Muscle of leg (tissue), 3 donors: ENCODE measurements at regions not wholly inside any gene's neighbourhood (a gene's known extent, or its start where the extent isn't known, plus 50 kb on each side); places are given as distances from the start of the nearest gene placed in this dataset.
"Not testable (repeated sequence)": the region's sequence is repeated elsewhere in the genome, so short reads cannot be mapped to it uniquely, and the experiment has no call there.

ENCODE experiments used
- DNase-seq: peaks from one replicate; pipeline ENCODE4 v3.0.0; 2013
- H3K27ac ChIP-seq: one replicate; pipeline ENCODE4 v1.5.1; 2013; ENCODE audit warnings: mild to moderate bottlenecking, low read length, control low read depth
- H3K27me3 ChIP-seq: one replicate; pipeline ENCODE4 v1.6.1; 2013; ENCODE audit warnings: low read length; ENCODE audit not compliant: control insufficient read depth, insufficient read depth
- H3K36me3 ChIP-seq: one replicate; pipeline ENCODE4 v1.6.1; 2013; ENCODE audit warnings: low read length; ENCODE audit not compliant: control insufficient read depth, insufficient read depth
- H3K4me1 ChIP-seq: one replicate; pipeline ENCODE4 v1.6.1; 2013; ENCODE audit warnings: low read length; ENCODE audit not compliant: control insufficient read depth, insufficient read depth
- H3K4me3 ChIP-seq: one replicate; pipeline ENCODE4 v1.5.1; 2013; ENCODE audit warnings: low read length, control low read depth
- H3K9me3 ChIP-seq: replicated peaks from 2 replicates; pipeline ENCODE4 v1.6.1; 2013; ENCODE audit warnings: low read depth, low read length; ENCODE audit not compliant: control insufficient read depth
- WGBS: methylation state at CpG from one replicate; pipeline ENCODE4 v1.1.5; 2013; ENCODE audit warnings: missing lambda C conversion rate; ENCODE audit not compliant: insufficient coverage; 5-methylcytosine and 5-hydroxymethylcytosine counted together

- no peaks in the 10 kb centered on the region for H3K27me3 ChIP-seq
Measured at GRCh38 chr11:96785073-96785472, 395.3 kb downstream of the JRKL start.

GRCh38 chr11:96794152-96794551, 404.3 kb downstream of the JRKL start:
- Histone ChIP-seq H3K4me3 (no peak overlapping the region), H3K27me3 (no peaks in the 10 kb centered on the region), H3K9me3 (no peaks in the 10 kb centered on the region), H3K27ac (no peak overlapping the region), H3K36me3 (no peaks in the 10 kb centered on the region), H3K4me1 (no peaks in the 10 kb centered on the region)
- DNase-seq, result no peak
- 88% methylated on average over 2 of the region's 2 CpGs for WGBS

More at GRCh38 chr11:96785073-96785472, 395.3 kb downstream of the JRKL start:
- Histone ChIP-seq H3K4me3 (no peak overlapping the region), H3K9me3 (no peaks in the 10 kb centered on the region), H3K27ac (no peak overlapping the region), H3K36me3 (no peaks in the 10 kb centered on the region), H3K4me1 (no peaks in the 10 kb centered on the region)
- no CpG with 5 or more reads among the region's 4 CpGs for WGBS
- DNase-seq, result no peak

GRCh38 chr11:96798445-96798844, 408.6 kb downstream of the JRKL start:
- no peak overlapping the region for H3K27ac ChIP-seq
- WGBS, result no CpG with 5 or more reads among the region's 1 CpG
- H3K4me3 ChIP-seq, result no peak overlapping the region
- no peaks in the 10 kb centered on the region for H3K9me3 ChIP-seq
- H3K27me3 ChIP-seq, result no peaks in the 10 kb centered on the region
- H3K4me1 ChIP-seq, result no peaks in the 10 kb centered on the region
- DNase-seq, result no peak
- no peaks in the 10 kb centered on the region for H3K36me3 ChIP-seq

- H3K27me3 ChIP-seq, result no peaks in the 10 kb centered on the region
- H3K9me3 ChIP-seq, result peaks cover 2% of the 10 kb centered on the region
- WGBS, result no CpG with 5 or more reads among the region's 3 CpGs
- no peak for DNase-seq
- no peaks in the 10 kb centered on the region for H3K36me3 ChIP-seq
- no peak overlapping the region for H3K27ac ChIP-seq
- H3K4me1 ChIP-seq, result no peaks in the 10 kb centered on the region
- H3K4me3 ChIP-seq, result no peak overlapping the region
Measured at GRCh38 chr11:96815236-96815635, 425.4 kb downstream of the JRKL start.

GRCh38 chr11:96817482-96818399, 427.9 kb downstream of the JRKL start:
- H3K27me3 ChIP-seq, result no peaks in the 10 kb centered on the region
- no peaks in the 10 kb centered on the region for H3K4me1 ChIP-seq
- H3K27ac ChIP-seq, result no peak overlapping the region
- H3K36me3 ChIP-seq, result no peaks in the 10 kb centered on the region
- no CpG with 5 or more reads among the region's 3 CpGs for WGBS
- no peaks in the 10 kb centered on the region for H3K9me3 ChIP-seq
- no peak overlapping the region for H3K4me3 ChIP-seq
- no peak for DNase-seq

- Histone ChIP-seq H3K27ac (no peak overlapping the region), H3K36me3 (no peaks in the 10 kb centered on the region), H3K4me3 (no peak overlapping the region), H3K27me3 (no peaks in the 10 kb centered on the region), H3K4me1 (no peaks in the 10 kb centered on the region), H3K9me3 (no peaks in the 10 kb centered on the region)
- DNase-seq, result peak; percentile 81
- WGBS, result no CpG with 5 or more reads among the region's 4 CpGs
Measured at GRCh38 chr11:96827164-96827563, 437.4 kb downstream of the JRKL start.

GRCh38 chr11:96841792-96842191, 452.0 kb downstream of the JRKL start:
- WGBS, result no CpG with 5 or more reads among the region's 2 CpGs
- no peak for DNase-seq
- Histone ChIP-seq H3K4me3 (no peak overlapping the region), H3K4me1 (no peaks in the 10 kb centered on the region), H3K27me3 (no peaks in the 10 kb centered on the region), H3K36me3 (no peaks in the 10 kb centered on the region), H3K27ac (no peak overlapping the region), H3K9me3 (no peaks in the 10 kb centered on the region)

- Histone ChIP-seq H3K36me3 (no peaks in the 10 kb centered on the region), H3K27me3 (no peaks in the 10 kb centered on the region), H3K4me1 (no peaks in the 10 kb centered on the region), H3K9me3 (no peaks in the 10 kb centered on the region), H3K4me3 (no peak overlapping the region), H3K27ac (no peak overlapping the region)
- no CpG with 5 or more reads among the region's 1 CpG for WGBS
- no peak for DNase-seq
Measured at GRCh38 chr11:96842731-96843130, 452.9 kb downstream of the JRKL start.

- Histone ChIP-seq H3K36me3 (no peaks in the 10 kb centered on the region), H3K4me1 (no peaks in the 10 kb centered on the region), H3K27ac (no peak overlapping the region), H3K9me3 (no peaks in the 10 kb centered on the region), H3K4me3 (no peak overlapping the region), H3K27me3 (no peaks in the 10 kb centered on the region)
- WGBS, result no CpG with 5 or more reads among the region's 3 CpGs
- DNase-seq, result no peak
Measured at GRCh38 chr11:96854425-96854824, 464.6 kb downstream of the JRKL start.

GRCh38 chr11:96861722-96862121, 471.9 kb downstream of the JRKL start:
- DNase-seq, H3K27ac ChIP-seq, H3K27me3 ChIP-seq, H3K4me3 ChIP-seq, H3K9me3 ChIP-seq, H3K4me1 ChIP-seq, H3K36me3 ChIP-seq: not testable (repeated sequence)
- WGBS, result 70% methylated on average over 2 of the region's 3 CpGs
